ENCODE measurements at regions not wholly inside any gene's neighbourhood (a gene's known extent, or its start where the extent isn't known, plus 50 kb on each side); places are given as distances from the start of the nearest gene placed in this dataset.

DNA sequence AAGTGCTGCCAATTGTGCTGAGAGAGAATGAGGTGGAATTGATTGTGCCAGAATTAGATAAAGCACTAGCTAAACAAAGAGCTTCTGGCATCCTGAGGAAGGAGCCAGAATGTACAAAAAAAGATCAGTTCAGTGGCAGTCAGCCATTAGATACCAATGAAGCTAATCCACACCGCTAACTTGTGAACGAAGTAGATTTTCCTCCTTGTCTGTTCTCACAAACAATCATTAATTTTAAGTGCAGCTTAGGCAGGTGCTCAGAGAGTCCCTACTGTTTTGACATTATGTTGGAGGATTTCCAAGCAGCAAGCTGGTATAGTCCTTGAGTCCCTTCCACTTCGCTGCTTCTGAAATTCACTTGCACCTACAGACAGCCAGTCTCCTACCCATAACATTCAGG lies 617.4 kb downstream of the CENPC start:
- peaks cover 2% of the 10 kb centered on the region for H3K27me3 Mint-ChIP-seq (ENCODE audit: unreplicated experiment)
- H3K4me1 Mint-ChIP-seq (ENCODE audit: low read depth, unreplicated experiment) = peaks cover 22% of the 10 kb centered on the region
- H3K36me3 Mint-ChIP-seq (ENCODE audit: unreplicated experiment) = no peaks in the 10 kb centered on the region
- H3K9me3 Mint-ChIP-seq (ENCODE audit: unreplicated experiment) = peaks cover 2% of the 10 kb centered on the region
- TF ChIP-seq CTCF (IDR thresholded peaks at IDR 0.05; ENCODE audit: partially characterized antibody, unreplicated experiment) = no peak
- H3K27ac Mint-ChIP-seq (ENCODE audit: unreplicated experiment) = no peak overlapping the region
- no peak overlapping the region for H3K4me3 Mint-ChIP-seq (ENCODE audit: unreplicated experiment)
- DNase-seq = no peak

DNA sequence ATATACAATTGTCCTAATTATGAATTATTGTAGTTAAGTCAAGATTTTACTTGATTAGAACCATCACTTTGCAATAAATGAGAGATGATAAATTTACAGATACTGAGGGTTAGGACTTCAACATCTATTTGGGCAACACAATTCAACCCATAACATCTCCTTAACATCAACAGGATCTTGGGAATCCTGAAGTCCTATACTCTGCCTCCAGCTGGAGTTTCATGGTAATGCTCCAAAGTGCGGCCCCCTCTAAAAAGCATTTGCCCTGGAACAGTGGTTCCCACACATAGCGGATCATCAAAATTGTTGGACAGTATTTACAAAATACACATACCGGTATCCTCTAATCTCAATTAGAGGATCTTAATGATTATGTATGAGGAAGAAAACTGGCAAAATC lies 618.6 kb downstream of the CENPC start:
- no peak for TF ChIP-seq CTCF (IDR thresholded peaks at IDR 0.05; ENCODE audit: partially characterized antibody, unreplicated experiment)
- Mint-ChIP-seq H3K27ac (ENCODE audit: unreplicated experiment) (no peak overlapping the region), H3K27me3 (ENCODE audit: unreplicated experiment) (peaks cover 2% of the 10 kb centered on the region), H3K9me3 (ENCODE audit: unreplicated experiment) (no peaks in the 10 kb centered on the region), H3K4me1 (ENCODE audit: low read depth, unreplicated experiment) (peaks cover 22% of the 10 kb centered on the region), H3K36me3 (ENCODE audit: unreplicated experiment) (no peaks in the 10 kb centered on the region), H3K4me3 (ENCODE audit: unreplicated experiment) (no peak overlapping the region)
- DNase-seq = no peak

DNA sequence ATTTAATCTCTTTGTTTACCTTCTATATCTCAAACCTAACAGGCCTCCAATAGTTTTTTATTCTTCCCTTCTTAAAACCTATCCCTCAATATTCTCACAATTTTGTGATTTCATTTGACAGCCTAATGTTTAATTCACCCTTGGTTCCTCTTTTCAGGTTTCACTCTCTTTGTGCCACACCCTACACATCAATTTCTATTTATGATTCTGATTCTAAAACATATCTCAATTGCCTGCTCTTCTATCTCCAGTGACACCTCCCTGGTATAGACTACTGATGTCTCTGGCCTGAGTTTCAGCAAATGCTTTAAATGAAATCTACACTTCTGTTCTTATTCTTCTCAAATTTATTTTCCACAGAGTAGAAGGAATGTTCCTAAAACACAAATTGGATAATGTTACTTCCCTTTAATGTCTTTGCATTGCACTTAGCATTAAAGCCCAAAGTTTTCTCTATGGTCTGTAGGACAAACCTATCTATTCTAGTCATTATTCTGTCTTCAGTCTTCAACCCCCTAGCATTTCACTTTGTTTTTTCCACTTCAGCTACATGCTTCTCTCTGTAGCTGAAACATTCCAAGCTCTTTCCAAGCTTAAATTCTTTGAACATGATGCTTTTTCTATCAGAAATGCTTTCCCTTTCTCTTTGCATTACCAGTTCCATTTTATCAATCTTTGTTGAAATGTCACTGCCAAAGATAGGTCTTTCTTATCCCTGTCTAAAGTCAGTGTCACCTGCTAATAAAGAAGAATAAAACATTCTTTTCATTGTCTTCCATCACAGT lies 622.0 kb downstream of the CENPC start:
- Mint-ChIP-seq H3K9me3 (ENCODE audit: unreplicated experiment) (no peaks in the 10 kb centered on the region), H3K4me1 (ENCODE audit: low read depth, unreplicated experiment) (peaks cover 8% of the 10 kb centered on the region), H3K4me3 (ENCODE audit: unreplicated experiment) (no peak overlapping the region), H3K27me3 (ENCODE audit: unreplicated experiment) (peaks cover 2% of the 10 kb centered on the region), H3K36me3 (ENCODE audit: unreplicated experiment) (no peaks in the 10 kb centered on the region), H3K27ac (ENCODE audit: unreplicated experiment) (no peak overlapping the region)
- no peak for TF ChIP-seq CTCF (IDR thresholded peaks at IDR 0.05; ENCODE audit: partially characterized antibody, unreplicated experiment)
- no peak for DNase-seq

DNA sequence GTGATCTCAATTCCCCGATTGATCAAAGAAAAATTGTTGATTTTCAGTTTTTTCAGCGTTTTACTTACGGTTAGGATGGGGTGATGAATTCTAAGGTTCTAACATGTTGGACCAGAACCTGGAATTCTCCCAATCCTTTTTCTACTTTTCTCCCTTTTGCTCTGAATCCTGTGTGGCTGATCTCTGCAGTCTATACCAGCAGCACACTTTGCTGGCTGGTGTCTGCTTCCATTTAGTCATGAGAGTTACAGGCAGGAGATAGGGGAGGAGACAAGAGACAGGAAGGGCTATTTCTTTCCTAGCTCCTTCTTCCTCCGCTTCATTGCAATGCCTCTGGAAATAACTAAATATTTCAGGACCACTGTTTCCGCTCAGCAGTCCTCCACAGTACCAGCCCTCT lies 623.9 kb downstream of the CENPC start:
- no peak overlapping the region for H3K27ac Mint-ChIP-seq (ENCODE audit: unreplicated experiment)
- no peaks in the 10 kb centered on the region for H3K27me3 Mint-ChIP-seq (ENCODE audit: unreplicated experiment)
- no peak for DNase-seq
- no peaks in the 10 kb centered on the region for H3K9me3 Mint-ChIP-seq (ENCODE audit: unreplicated experiment)
- no peaks in the 10 kb centered on the region for H3K36me3 Mint-ChIP-seq (ENCODE audit: unreplicated experiment)
- peaks cover 2% of the 10 kb centered on the region for H3K4me1 Mint-ChIP-seq (ENCODE audit: low read depth, unreplicated experiment)
- H3K4me3 Mint-ChIP-seq (ENCODE audit: unreplicated experiment) = no peak overlapping the region
- no peak for TF ChIP-seq CTCF (IDR thresholded peaks at IDR 0.05; ENCODE audit: partially characterized antibody, unreplicated experiment)

DNA sequence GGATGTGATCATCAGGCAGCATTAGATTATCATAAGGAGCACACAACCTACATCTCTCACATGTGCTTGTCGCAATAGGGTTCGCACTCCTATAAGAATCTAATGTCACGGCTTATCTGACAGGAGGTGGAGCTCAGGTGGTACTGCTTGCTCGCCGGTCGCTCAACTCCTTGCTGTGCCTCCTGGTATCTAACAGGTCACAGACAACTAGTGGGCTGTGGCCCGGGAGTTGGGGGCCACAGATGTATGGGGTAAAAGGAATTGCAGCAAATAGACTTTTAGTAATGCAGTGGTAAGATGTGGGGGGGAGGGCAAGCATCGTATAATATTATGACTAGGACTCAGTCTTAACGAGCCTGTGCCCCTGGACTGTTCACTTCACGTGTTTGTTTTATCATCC lies 624.8 kb downstream of the CENPC start:
- Mint-ChIP-seq H3K9me3 (ENCODE audit: unreplicated experiment) (no peaks in the 10 kb centered on the region), H3K27me3 (ENCODE audit: unreplicated experiment) (no peaks in the 10 kb centered on the region), H3K4me1 (ENCODE audit: low read depth, unreplicated experiment) (peaks cover 2% of the 10 kb centered on the region), H3K27ac (ENCODE audit: unreplicated experiment) (no peak overlapping the region), H3K4me3 (ENCODE audit: unreplicated experiment) (no peak overlapping the region), H3K36me3 (ENCODE audit: unreplicated experiment) (no peaks in the 10 kb centered on the region)
- TF ChIP-seq CTCF (IDR thresholded peaks at IDR 0.05; ENCODE audit: partially characterized antibody, unreplicated experiment) = no peak
- no peak for DNase-seq
